Epidermal melanocyte (primary cell): ENCODE measurements at regions not wholly inside any gene's neighbourhood (a gene's known extent, or its start where the extent isn't known, plus 50 kb on each side); places are given as distances from the start of the nearest gene placed in this dataset.

ENCODE experiments used
- DNase-seq: peaks from one replicate; pipeline ENCODE4 v3.0.0; 2011; ENCODE audit warnings: low spot score; ENCODE audit not compliant: insufficient read length

- DNase-seq: no peak
Observed at GRCh38 chr12:92089559-92089958, 56.1 kb downstream of the BTG1 start.

- no peak for DNase-seq
Observed at GRCh38 chr12:92088805-92089204, 56.8 kb downstream of the BTG1 start.

- DNase-seq: no peak
Observed at GRCh38 chr12:92085736-92086040, 60.0 kb downstream of the BTG1 start.

GRCh38 chr12:92085040-92085735 lies 60.5 kb downstream of the BTG1 start:
- DNase-seq: no peak

GRCh38 chr12:92080911-92081285 lies 64.7 kb downstream of the BTG1 start:
- DNase-seq: no peak

GRCh38 chr12:92079054-92079385 lies 66.6 kb downstream of the BTG1 start:
- DNase-seq: no peak

- DNase-seq: no peak
Observed at GRCh38 chr12:92078167-92079053, 67.2 kb downstream of the BTG1 start.

- no peak for DNase-seq
Observed at GRCh38 chr12:92077530-92077929, 68.1 kb downstream of the BTG1 start.

- no peak for DNase-seq
Observed at GRCh38 chr12:92076101-92076500, 69.5 kb downstream of the BTG1 start.

GRCh38 chr12:92075425-92075914 lies 70.2 kb downstream of the BTG1 start:
- DNase-seq: no peak

- DNase-seq: no peak
Observed at GRCh38 chr12:92074889-92075288, 70.8 kb downstream of the BTG1 start.

GRCh38 chr12:92073094-92073493 lies 72.6 kb downstream of the BTG1 start:
- DNase-seq: no peak

- no peak for DNase-seq
Observed at GRCh38 chr12:92072112-92072511, 73.5 kb downstream of the BTG1 start.

GRCh38 chr12:92070864-92071445 lies 74.7 kb downstream of the BTG1 start:
- no peak for DNase-seq

- no peak for DNase-seq
Observed at GRCh38 chr12:92070054-92070863, 75.4 kb downstream of the BTG1 start.

- DNase-seq: no peak
Observed at GRCh38 chr12:92068459-92068858, 77.2 kb downstream of the BTG1 start.

GRCh38 chr12:92065639-92066038 lies 80.0 kb downstream of the BTG1 start:
- DNase-seq: no peak

GRCh38 chr12:92065018-92065499 lies 80.6 kb downstream of the BTG1 start:
- no peak for DNase-seq

- no peak for DNase-seq
Observed at GRCh38 chr12:92064422-92064821, 81.2 kb downstream of the BTG1 start.

GRCh38 chr12:92063641-92064040 lies 82.0 kb downstream of the BTG1 start:
- DNase-seq: no peak
